Endodermal cell (in vitro differentiated cells): ENCODE measurements at regions not wholly inside any gene's neighbourhood (a gene's known extent, or its start where the extent isn't known, plus 50 kb on each side); places are given as distances from the start of the nearest gene placed in this dataset.

ENCODE experiments used
- DNase-seq: peaks from one replicate; pipeline ENCODE4 v3.0.0-alpha.2; 2017
- H3K27ac ChIP-seq: 2 replicates; pipeline ENCODE4 v1.5.1; 2013; ENCODE audit warnings: mild to moderate bottlenecking, low read depth, low read length, moderate library complexity
- H3K27me3 ChIP-seq: 2 replicates; pipeline ENCODE4 v1.6.1; 2013; ENCODE audit warnings: mild to moderate bottlenecking, low read length, moderate library complexity; ENCODE audit not compliant: insufficient read depth, control insufficient read depth, poor library complexity, severe bottlenecking
- H3K36me3 ChIP-seq: 2 replicates; pipeline ENCODE4 v1.7.0; 2013; ENCODE audit warnings: mild to moderate bottlenecking, low read length, moderate library complexity; ENCODE audit not compliant: control insufficient read depth, insufficient read depth
- H3K4me1 ChIP-seq: one replicate; pipeline ENCODE4 v1.7.0; 2013; ENCODE audit warnings: low read length; ENCODE audit not compliant: control insufficient read depth, insufficient read depth
- H3K4me3 ChIP-seq: 2 replicates; pipeline ENCODE4 v1.5.1; 2013; ENCODE audit warnings: mild to moderate bottlenecking, low read length, moderate library complexity
- H3K9ac ChIP-seq: 2 replicates; pipeline ENCODE4 v1.6.1; 2013; ENCODE audit warnings: mild to moderate bottlenecking, low read length, moderate library complexity; ENCODE audit not compliant: poor library complexity, severe bottlenecking; ENCODE audit errors: extremely low read depth
- H3K9me3 ChIP-seq: 2 replicates; pipeline ENCODE4 v1.6.1; 2013; ENCODE audit warnings: mild to moderate bottlenecking, low read length, moderate library complexity; ENCODE audit not compliant: control insufficient read depth
- H3K27ac Mint-ChIP-seq: 2 replicates; pipeline ENCODE4 v1.8.0; 2020; ENCODE audit warnings: mixed read lengths
- H3K27me3 Mint-ChIP-seq: 2 replicates; pipeline ENCODE4 v1.8.0; 2021; ENCODE audit warnings: mild to moderate bottlenecking, mixed read lengths; ENCODE audit not compliant: insufficient read depth
- H3K36me3 Mint-ChIP-seq: 2 replicates; pipeline ENCODE4 v1.8.0; 2020; ENCODE audit warnings: low read depth, mixed read lengths
- H3K4me1 Mint-ChIP-seq: 2 replicates; pipeline ENCODE4 v1.8.0; 2020; ENCODE audit warnings: mixed read lengths
- H3K4me3 Mint-ChIP-seq: 2 replicates; pipeline ENCODE4 v1.8.0; 2020; ENCODE audit warnings: mild to moderate bottlenecking, moderate library complexity, mixed read lengths
- H3K9me3 Mint-ChIP-seq: 2 replicates; pipeline ENCODE4 v1.8.0; 2020; ENCODE audit warnings: mild to moderate bottlenecking, mixed read lengths
- WGBS, 2 experiments: methylation state at CpG; one replicate each; pipeline versions ENCODE4 v1.1.5 to v1.1.7; 2013; ENCODE audit warnings: missing lambda C conversion rate in 2 of 2, mixed read lengths in 1 of 2; ENCODE audit not compliant: insufficient coverage in 1 of 2, insufficient read length in 1 of 2; 5-methylcytosine and 5-hydroxymethylcytosine counted together
- TF ChIP-seq, protein P1 (sequence below): fragments of 200-600 bp; sonication (generic); conservative IDR thresholded peaks from 2 replicates; pipeline ENCODE4 v1.5.0; 2021; ENCODE audit warnings: antibody characterized with exemption, mild to moderate bottlenecking

DNA sequence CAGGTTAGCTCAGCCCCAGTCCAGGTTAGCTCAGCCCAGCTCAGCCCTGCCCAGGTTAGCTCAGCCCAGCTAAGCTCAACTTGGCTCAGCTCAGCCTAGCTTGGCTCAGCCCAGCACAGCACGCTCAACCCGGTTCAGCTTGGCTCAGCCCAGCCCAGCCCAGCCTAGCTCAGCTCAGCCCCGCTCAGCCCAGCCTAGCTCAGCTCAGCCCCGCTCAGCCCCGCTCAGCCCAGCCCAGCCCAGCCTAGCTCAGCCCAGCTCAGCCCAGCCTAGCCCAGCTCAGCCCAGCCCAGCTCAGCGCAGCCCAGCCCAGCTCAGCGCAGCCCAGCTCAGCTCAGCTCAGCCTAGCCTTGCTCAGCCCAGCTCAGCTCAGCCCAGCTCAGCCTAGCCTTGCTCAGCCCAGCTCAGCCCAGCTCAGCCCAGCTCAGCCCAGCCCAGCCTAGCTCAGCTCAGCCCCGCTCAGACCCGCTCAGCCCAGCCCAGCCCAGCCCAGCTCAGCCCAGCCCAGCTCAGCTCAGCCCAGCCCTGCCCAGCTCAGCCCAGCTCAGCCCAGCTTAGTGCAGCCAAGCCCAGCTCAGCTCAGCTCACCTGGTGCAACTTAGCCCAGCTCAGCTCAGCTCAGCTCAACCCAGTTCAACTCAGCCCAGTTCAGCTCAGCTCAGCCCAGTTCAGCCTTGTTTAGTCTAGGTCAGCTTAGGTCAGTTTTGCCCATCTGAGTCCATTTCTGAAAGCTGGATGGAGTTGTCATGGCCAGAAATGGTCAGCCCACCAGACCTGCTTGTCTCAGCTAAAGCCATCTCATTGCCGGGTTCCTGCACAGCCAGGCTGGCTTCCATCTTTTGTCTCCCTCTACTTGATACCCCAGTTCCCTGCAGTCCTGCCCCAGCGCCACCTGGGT lies 333.6 kb downstream of the TMEM121 start:
- H3K36me3 Mint-ChIP-seq: no peaks in the 10 kb centered on the region
- H3K4me1 Mint-ChIP-seq: no peaks in the 10 kb centered on the region
- peak; percentile 5 for DNase-seq
- Histone ChIP-seq H3K9me3 (peaks cover 65% of the 10 kb centered on the region), H3K27ac (no peak overlapping the region), H3K27me3 (no peaks in the 10 kb centered on the region), H3K36me3 (no peaks in the 10 kb centered on the region), H3K9ac (no peak overlapping the region), H3K4me3 (no peak overlapping the region), H3K4me1 (no peaks in the 10 kb centered on the region)
- no peak overlapping the region for H3K4me3 Mint-ChIP-seq
- H3K9me3 Mint-ChIP-seq: peaks cover 93% of the 10 kb centered on the region
- no peaks in the 10 kb centered on the region for H3K27me3 Mint-ChIP-seq
- H3K27ac Mint-ChIP-seq: no peak overlapping the region
- TF ChIP-seq, protein P1, sequence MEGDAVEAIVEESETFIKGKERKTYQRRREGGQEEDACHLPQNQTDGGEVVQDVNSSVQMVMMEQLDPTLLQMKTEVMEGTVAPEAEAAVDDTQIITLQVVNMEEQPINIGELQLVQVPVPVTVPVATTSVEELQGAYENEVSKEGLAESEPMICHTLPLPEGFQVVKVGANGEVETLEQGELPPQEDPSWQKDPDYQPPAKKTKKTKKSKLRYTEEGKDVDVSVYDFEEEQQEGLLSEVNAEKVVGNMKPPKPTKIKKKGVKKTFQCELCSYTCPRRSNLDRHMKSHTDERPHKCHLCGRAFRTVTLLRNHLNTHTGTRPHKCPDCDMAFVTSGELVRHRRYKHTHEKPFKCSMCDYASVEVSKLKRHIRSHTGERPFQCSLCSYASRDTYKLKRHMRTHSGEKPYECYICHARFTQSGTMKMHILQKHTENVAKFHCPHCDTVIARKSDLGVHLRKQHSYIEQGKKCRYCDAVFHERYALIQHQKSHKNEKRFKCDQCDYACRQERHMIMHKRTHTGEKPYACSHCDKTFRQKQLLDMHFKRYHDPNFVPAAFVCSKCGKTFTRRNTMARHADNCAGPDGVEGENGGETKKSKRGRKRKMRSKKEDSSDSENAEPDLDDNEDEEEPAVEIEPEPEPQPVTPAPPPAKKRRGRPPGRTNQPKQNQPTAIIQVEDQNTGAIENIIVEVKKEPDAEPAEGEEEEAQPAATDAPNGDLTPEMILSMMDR: no peak
- 52 to 80% methylated on average over 5 to 11 of the region's 11 CpGs for WGBS, 2 experiments

DNA sequence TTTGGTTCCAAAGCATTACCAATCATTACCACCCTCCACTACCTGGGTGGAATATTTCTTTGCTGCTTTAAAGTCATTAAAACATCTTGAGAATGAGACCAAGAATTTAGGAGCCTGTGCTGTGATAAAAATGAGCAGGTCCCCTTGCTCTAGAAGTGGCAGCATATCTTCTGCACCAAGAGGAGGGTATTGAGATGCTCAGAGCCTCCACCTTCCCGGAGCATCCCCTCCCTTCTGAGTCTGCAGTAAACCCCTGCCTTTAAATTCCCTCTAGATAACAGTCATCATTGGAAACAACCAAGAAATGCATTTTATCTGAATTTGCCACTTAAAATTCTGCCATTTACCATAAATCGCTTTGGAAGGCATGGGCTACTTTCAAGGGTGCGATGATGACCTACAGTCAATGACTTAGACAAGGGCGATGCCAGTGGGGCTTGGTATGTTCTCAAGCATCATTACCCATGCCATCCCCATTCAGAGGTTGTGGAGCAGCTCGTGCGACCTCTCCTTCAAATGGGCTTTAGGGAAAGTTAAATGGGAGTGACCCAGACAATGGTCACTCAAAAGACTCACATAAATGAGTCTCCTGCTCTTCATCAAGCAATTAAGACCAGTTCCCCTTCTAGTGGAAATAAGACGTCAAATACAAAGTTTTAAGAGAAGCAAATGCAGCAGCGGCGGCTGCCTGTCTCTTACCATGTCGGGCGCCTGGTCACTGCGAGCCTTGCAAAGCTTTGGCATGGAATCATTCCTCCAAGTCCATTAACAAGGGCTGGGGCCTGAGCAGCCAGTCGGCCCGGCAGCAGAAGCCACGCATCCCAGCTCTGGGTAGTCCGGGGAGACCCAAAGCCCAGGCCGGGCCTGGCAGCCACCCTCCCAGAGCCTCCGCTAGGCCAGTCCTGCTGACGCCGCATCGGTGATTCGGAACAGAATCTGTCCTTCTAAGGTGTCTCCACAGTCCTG lies 334.5 kb downstream of the TMEM121 start:
- H3K9me3 ChIP-seq: peaks cover 65% of the 10 kb centered on the region
- DNase-seq: peak; percentile 8
- H3K27ac ChIP-seq: no peak overlapping the region
- no peak overlapping the region for H3K4me3 Mint-ChIP-seq
- H3K36me3 ChIP-seq: no peaks in the 10 kb centered on the region
- 81 to 84% methylated on average over 15 to 22 of the region's 22 CpGs for WGBS, 2 experiments
- no peak overlapping the region for H3K27ac Mint-ChIP-seq
- H3K9me3 Mint-ChIP-seq: peaks cover 90% of the 10 kb centered on the region
- H3K27me3 ChIP-seq: no peaks in the 10 kb centered on the region
- H3K4me1 ChIP-seq: no peaks in the 10 kb centered on the region
- no peaks in the 10 kb centered on the region for H3K36me3 Mint-ChIP-seq
- H3K9ac ChIP-seq: no peak overlapping the region
- H3K4me1 Mint-ChIP-seq: no peaks in the 10 kb centered on the region
- H3K4me3 ChIP-seq: no peak overlapping the region
- no peaks in the 10 kb centered on the region for H3K27me3 Mint-ChIP-seq
- TF ChIP-seq, protein P1: no peak

DNA sequence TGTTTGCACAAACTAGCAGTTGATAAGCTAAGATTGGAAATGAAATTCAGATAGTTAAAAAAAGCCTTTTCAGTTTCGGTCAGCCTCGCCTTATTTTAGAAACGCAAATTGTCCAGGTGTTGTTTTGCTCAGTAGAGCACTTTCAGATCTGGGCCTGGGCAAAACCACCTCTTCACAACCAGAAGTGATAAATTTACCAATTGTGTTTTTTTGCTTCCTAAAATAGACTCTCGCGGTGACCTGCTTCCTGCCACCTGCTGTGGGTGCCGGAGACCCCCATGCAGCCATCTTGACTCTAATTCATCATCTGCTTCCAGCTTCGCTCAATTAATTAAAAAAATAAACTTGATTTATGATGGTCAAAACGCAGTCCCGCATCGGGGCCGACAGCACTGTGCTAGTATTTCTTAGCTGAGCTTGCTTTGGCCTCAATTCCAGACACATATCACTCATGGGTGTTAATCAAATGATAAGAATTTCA lies 335.6 kb downstream of the TMEM121 start:
- Mint-ChIP-seq H3K27me3 (no peaks in the 10 kb centered on the region), H3K9me3 (peaks cover 86% of the 10 kb centered on the region), H3K36me3 (no peaks in the 10 kb centered on the region), H3K27ac (no peak overlapping the region), H3K4me1 (no peaks in the 10 kb centered on the region), H3K4me3 (no peak overlapping the region)
- Histone ChIP-seq H3K4me1 (no peaks in the 10 kb centered on the region), H3K36me3 (no peaks in the 10 kb centered on the region), H3K27me3 (no peaks in the 10 kb centered on the region), H3K4me3 (no peak overlapping the region), H3K9ac (no peak overlapping the region), H3K9me3 (peaks cover 65% of the 10 kb centered on the region), H3K27ac (no peak overlapping the region)
- peak; percentile 3 for DNase-seq
- TF ChIP-seq, protein P1: no peak
- 80 to 87% methylated on average over 7 to 11 of the region's 11 CpGs for WGBS, 2 experiments
